UCSD-AML1 (cell line): ENCODE measurements at regions not wholly inside any gene's neighbourhood (a gene's known extent, or its start where the extent isn't known, plus 50 kb on each side); places are given as distances from the start of the nearest gene placed in this dataset.
"Not testable (repeated sequence)": the region's sequence is repeated elsewhere in the genome, so short reads cannot be mapped to it uniquely, and the experiment has no call there.

ENCODE experiments used
- DNase-seq: peaks from one replicate; lab custom pipeline; 2025; ENCODE audit not compliant: unreplicated experiment; lab: John Stamatoyannopoulos, UW

- no peak for DNase-seq
Observed at GRCh38 chr3:162702768-162703385, 1206.3 kb downstream of the OTOL1 start.

- no peak for DNase-seq
Observed at GRCh38 chr3:162704238-162704637, 1207.6 kb downstream of the OTOL1 start.

GRCh38 chr3:162704799-162705385 is 1208.3 kb downstream of the OTOL1 start:
- DNase-seq: no peak

GRCh38 chr3:162708394-162708793 is 1211.8 kb downstream of the OTOL1 start:
- not testable (repeated sequence) for DNase-seq

GRCh38 chr3:162708942-162709706 is 1212.5 kb downstream of the OTOL1 start:
- DNase-seq: not testable (repeated sequence)

GRCh38 chr3:162710332-162711112 is 1213.9 kb downstream of the OTOL1 start:
- no peak for DNase-seq

GRCh38 chr3:162717074-162717473 is 1220.5 kb downstream of the OTOL1 start:
- not testable (repeated sequence) for DNase-seq

GRCh38 chr3:162718697-162719096 is 1222.1 kb downstream of the OTOL1 start:
- DNase-seq: no peak

- DNase-seq: no peak
Observed at GRCh38 chr3:162719684-162720341, 1223.2 kb downstream of the OTOL1 start.

GRCh38 chr3:162721736-162722135 is 1225.1 kb downstream of the OTOL1 start:
- no peak for DNase-seq

GRCh38 chr3:162722337-162722736 is 1225.7 kb downstream of the OTOL1 start:
- DNase-seq: no peak

GRCh38 chr3:162722796-162723195 is 1226.2 kb downstream of the OTOL1 start:
- not testable (repeated sequence) for DNase-seq

GRCh38 chr3:162729686-162730085 is 1233.1 kb downstream of the OTOL1 start:
- DNase-seq: no peak

GRCh38 chr3:162731961-162732360 is 1235.4 kb downstream of the OTOL1 start:
- not testable (repeated sequence) for DNase-seq

GRCh38 chr3:162738784-162739183 is 1242.2 kb downstream of the OTOL1 start:
- DNase-seq: no peak

- DNase-seq: no peak
Observed at GRCh38 chr3:162740941-162741596, 1244.5 kb downstream of the OTOL1 start.

GRCh38 chr3:162742159-162742717 is 1245.6 kb downstream of the OTOL1 start:
- DNase-seq: no peak

GRCh38 chr3:162743091-162743490 is 1246.5 kb downstream of the OTOL1 start:
- no peak for DNase-seq

- no peak for DNase-seq
Observed at GRCh38 chr3:162760789-162761188, 1264.2 kb downstream of the OTOL1 start.
